WTC11 (cell line): ENCODE measurements at regions not wholly inside any gene's neighbourhood (a gene's known extent, or its start where the extent isn't known, plus 50 kb on each side); places are given as distances from the start of the nearest gene placed in this dataset.

Experiments
- ATAC-seq: fragments of 200-7000 bp; cut with Tn5 transposase; 2 replicates; pipeline ENCODE4 v1.10.0; 2021; ENCODE audit warnings: mild to moderate bottlenecking, moderate library complexity
- CTCF ChIA-PET: fragments of 300-600 bp; sonication (Branson Sonifier 250); formaldehyde crosslinking; loops from one replicate; lab custom pipeline; 2021; ENCODE audit warnings: antibody characterized with exemption; lab: Charles Lee
- POLR2A ChIA-PET: fragments of 350-600 bp; sonication (Branson Sonifier 250); formaldehyde crosslinking; loops from one replicate; lab custom pipeline; 2021; ENCODE audit warnings: antibody characterized with exemption; lab: Charles Lee
- DNase-seq: peaks from one replicate; pipeline ENCODE4 v3.0.0; 2021; ENCODE audit warnings: low spot score
- H3K27ac Mint-ChIP-seq: 2 replicates; pipeline ENCODE4 v1.8.0; 2021; ENCODE audit warnings: mixed read lengths
- H3K27me3 Mint-ChIP-seq: 2 replicates; pipeline ENCODE4 v1.8.0; 2021; ENCODE audit warnings: low read depth, mild to moderate bottlenecking, moderate library complexity, mixed read lengths
- H3K36me3 Mint-ChIP-seq: 2 replicates; pipeline ENCODE4 v1.8.0; 2021; ENCODE audit warnings: mixed read lengths
- H3K4me1 Mint-ChIP-seq: 2 replicates; pipeline ENCODE4 v1.8.0; 2022; ENCODE audit warnings: mixed read lengths
- H3K4me3 Mint-ChIP-seq: 2 replicates; pipeline ENCODE4 v1.8.0; 2021; ENCODE audit warnings: mild to moderate bottlenecking, moderate library complexity, mixed read lengths
- H3K9me3 Mint-ChIP-seq: 2 replicates; pipeline ENCODE4 v1.8.0; 2021; ENCODE audit warnings: mixed read lengths
- AFF4 ChIP-seq: sonication (generic); formaldehyde crosslinking; IDR thresholded peaks from 2 replicates; pipeline ENCODE4 v1.8.1; 2023; ENCODE audit warnings: mild to moderate bottlenecking, missing genetic modification reagents, borderline replicate concordance
- ATF6 ChIP-seq: sonication (generic); formaldehyde crosslinking; IDR thresholded peaks from 2 replicates; pipeline ENCODE4 v1.8.1; 2023; ENCODE audit warnings: mild to moderate bottlenecking, missing genetic modification reagents
- CREB1 ChIP-seq: sonication (generic); formaldehyde crosslinking; IDR thresholded peaks from 2 replicates; pipeline ENCODE4 v1.8.0; 2023; ENCODE audit warnings: mild to moderate bottlenecking, missing genetic modification reagents
- E2F4 ChIP-seq: sonication (generic); formaldehyde crosslinking; IDR thresholded peaks from 2 replicates; pipeline ENCODE4 v1.8.1; 2022; ENCODE audit warnings: low read depth, mild to moderate bottlenecking, moderate library complexity, missing genetic modification reagents, borderline replicate concordance
- E2F5 ChIP-seq: sonication (generic); formaldehyde crosslinking; IDR thresholded peaks from 2 replicates; pipeline ENCODE4 v1.8.1; 2022; ENCODE audit warnings: mild to moderate bottlenecking, moderate library complexity, missing genetic modification reagents
- ETV6 ChIP-seq: sonication (generic); formaldehyde crosslinking; IDR thresholded peaks from 2 replicates; pipeline ENCODE4 v1.8.1; 2022; ENCODE audit warnings: mild to moderate bottlenecking, missing genetic modification reagents
- GRHL2 ChIP-seq: fragments of 250-450 bp; sonication (Bioruptor Pico); IDR thresholded peaks from 2 replicates; pipeline ENCODE4 v1.8.0; 2022; ENCODE audit warnings: mild to moderate bottlenecking, moderate library complexity; ENCODE audit not compliant: insufficient replicate concordance, severe bottlenecking
- NFE2L1 ChIP-seq: sonication (generic); formaldehyde crosslinking; IDR thresholded peaks from 2 replicates; pipeline ENCODE4 v1.8.1; 2023; ENCODE audit warnings: missing genetic modification reagents
- NR3C1 ChIP-seq: sonication (generic); formaldehyde crosslinking; conservative IDR thresholded peaks from 2 replicates; pipeline ENCODE4 v1.8.1; 2023; ENCODE audit warnings: low read depth, mild to moderate bottlenecking, missing genetic modification reagents
- OVOL2 ChIP-seq: fragments of 250-450 bp; sonication (Bioruptor Pico); IDR thresholded peaks from 2 replicates; pipeline ENCODE4 v1.9.0; 2021; ENCODE audit warnings: mild to moderate bottlenecking, borderline replicate concordance
- TEAD1 ChIP-seq: sonication (generic); formaldehyde crosslinking; IDR thresholded peaks from 2 replicates; pipeline ENCODE4 v1.8.0; 2022; ENCODE audit warnings: mild to moderate bottlenecking, missing genetic modification reagents
- ZBTB21 ChIP-seq: sonication (generic); formaldehyde crosslinking; IDR thresholded peaks from 2 replicates; pipeline ENCODE4 v1.8.1; 2023; ENCODE audit warnings: mild to moderate bottlenecking, missing genetic modification reagents, borderline replicate concordance
- ZBTB43 ChIP-seq: sonication (generic); formaldehyde crosslinking; IDR thresholded peaks from 2 replicates; pipeline ENCODE4 v1.8.1; 2023; ENCODE audit warnings: mild to moderate bottlenecking, missing genetic modification reagents
- ZNF219 ChIP-seq: sonication (generic); formaldehyde crosslinking; IDR thresholded peaks from 2 replicates; pipeline ENCODE4 v1.8.0; 2023; ENCODE audit warnings: missing genetic modification reagents, mild to moderate bottlenecking, borderline replicate concordance
- TF ChIP-seq, protein P1 (sequence below): fragments of 250-450 bp; sonication (Bioruptor Pico); IDR thresholded peaks from 2 replicates; pipeline ENCODE4 v1.9.0; 2021; ENCODE audit warnings: moderate library complexity, mild to moderate bottlenecking, inconsistent platforms, borderline replicate concordance
- TF ChIP-seq, protein P2 (sequence below): sonication (generic); formaldehyde crosslinking; IDR thresholded peaks from 2 replicates; pipeline ENCODE4 v1.8.0; 2022; ENCODE audit warnings: mild to moderate bottlenecking, missing genetic modification reagents
- TF ChIP-seq, protein P3 (sequence below): sonication (generic); formaldehyde crosslinking; conservative IDR thresholded peaks from 2 replicates; pipeline ENCODE4 v1.8.1; 2022; ENCODE audit warnings: mild to moderate bottlenecking, missing genetic modification reagents

GRCh38 chr16:49012961-49013726, 268.5 kb downstream of the CBLN1 start (continued):
- no peak for TF ChIP-seq ZBTB43 (CRISPR knock-in tag)
- TF ChIP-seq NR3C1 (CRISPR knock-in tag), result no peak
- TF ChIP-seq E2F4 (CRISPR knock-in tag), result no peak
- TF ChIP-seq ATF6, result no peak
- TF ChIP-seq, all 79 proteins: peak for 0

DNA sequence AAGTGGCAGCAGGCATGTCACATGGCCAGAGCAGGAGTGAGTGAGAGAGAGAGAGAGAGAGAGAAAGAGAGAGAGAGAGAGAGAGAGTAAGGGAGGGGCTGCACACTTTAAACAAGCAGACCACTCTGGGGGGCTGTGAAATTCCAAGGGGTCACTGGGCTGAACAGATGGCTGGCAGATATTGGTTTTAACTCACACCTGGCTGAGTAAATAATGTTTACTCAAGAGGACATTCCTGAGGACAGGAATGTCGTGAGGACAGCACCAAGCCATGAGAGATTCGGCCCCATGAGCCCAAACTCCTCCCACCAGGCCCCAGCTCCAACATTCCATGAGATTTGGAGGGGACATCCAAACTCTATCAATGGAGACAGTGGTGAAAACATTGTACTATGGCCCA, 269.7 kb downstream of the CBLN1 start:
- ATAC-seq (peak; percentile 46; the same call in 1 of the 2 replicates), DNase-seq (no peak)
- peaks cover 13% of the 10 kb centered on the region for H3K9me3 Mint-ChIP-seq
- H3K4me1 Mint-ChIP-seq, result peaks cover 22% of the 10 kb centered on the region
- TF ChIP-seq, protein P1, sequence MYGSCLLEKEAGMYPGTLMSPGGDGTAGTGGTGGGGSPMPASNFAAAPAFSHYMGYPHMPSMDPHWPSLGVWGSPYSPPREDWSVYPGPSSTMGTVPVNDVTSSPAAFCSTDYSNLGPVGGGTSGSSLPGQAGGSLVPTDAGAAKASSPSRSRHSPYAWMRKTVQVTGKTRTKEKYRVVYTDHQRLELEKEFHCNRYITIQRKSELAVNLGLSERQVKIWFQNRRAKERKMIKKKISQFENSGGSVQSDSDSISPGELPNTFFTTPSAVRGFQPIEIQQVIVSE (CRISPR knock-in tag), result no peak
- TF ChIP-seq CREB1 (CRISPR knock-in tag), result no peak
- no peak for TF ChIP-seq E2F5 (CRISPR knock-in tag)
- no peak for TF ChIP-seq ZNF219 (CRISPR knock-in tag)
- no peak for TF ChIP-seq ETV6
- TF ChIP-seq, protein P2, sequence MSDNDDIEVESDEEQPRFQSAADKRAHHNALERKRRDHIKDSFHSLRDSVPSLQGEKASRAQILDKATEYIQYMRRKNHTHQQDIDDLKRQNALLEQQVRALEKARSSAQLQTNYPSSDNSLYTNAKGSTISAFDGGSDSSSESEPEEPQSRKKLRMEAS, result no peak
- TF ChIP-seq AFF4 (CRISPR knock-in tag), result no peak
- no peak for TF ChIP-seq ZBTB21
- TF ChIP-seq GRHL2 (CRISPR knock-in tag), result no peak
- TF ChIP-seq TEAD1 (CRISPR knock-in tag), result no peak
- TF ChIP-seq, protein P3, sequence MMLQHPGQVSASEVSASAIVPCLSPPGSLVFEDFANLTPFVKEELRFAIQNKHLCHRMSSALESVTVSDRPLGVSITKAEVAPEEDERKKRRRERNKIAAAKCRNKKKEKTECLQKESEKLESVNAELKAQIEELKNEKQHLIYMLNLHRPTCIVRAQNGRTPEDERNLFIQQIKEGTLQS (CRISPR knock-in tag), result no peak
- no peak for TF ChIP-seq OVOL2 (CRISPR knock-in tag)
- no peak for TF ChIP-seq NFE2L1 (CRISPR knock-in tag)
- TF ChIP-seq, all 79 proteins: peak for 0
- Mint-ChIP-seq H3K27ac (no peak overlapping the region), H3K27me3 (peaks cover 6% of the 10 kb centered on the region), H3K4me3 (no peak overlapping the region), H3K36me3 (no peaks in the 10 kb centered on the region)
- POLR2A ChIA-PET, result no interaction called here
- CTCF ChIA-PET, result interaction anchor here (1.1 kb wide), 1 partner anchor 276 kb away, joined by 3 read pairs; no protein-coding TSS in a partner anchor
